OCI-LY3 (cell line): ENCODE measurements at regions not wholly inside any gene's neighbourhood (a gene's known extent, or its start where the extent isn't known, plus 50 kb on each side); places are given as distances from the start of the nearest gene placed in this dataset.
"Not testable (repeated sequence)": the region's sequence is repeated elsewhere in the genome, so short reads cannot be mapped to it uniquely, and the experiment has no call there.

ENCODE experiments used
- CTCF ChIP-seq: fragments of 200-600, 300-600 bp; sonication (generic); IDR thresholded peaks from 2 replicates; pipeline ENCODE4 v1.5.1; 2014; ENCODE audit warnings: antibody characterized with exemption, low read length, low read depth
- EZH2phosphoT487 ChIP-seq: fragments of 200-600 bp; shearing (Covaris generic); IDR thresholded peaks from 2 replicates; pipeline ENCODE4 v1.6.1; 2018; ENCODE audit warnings: antibody characterized with exemption, mixed run types, low read depth

- TF ChIP-seq CTCF, EZH2phosphoT487: not testable (repeated sequence)
These were observed 59.6 kb upstream of the SMARCAD1 start for GRCh38 chr4:94148052-94148451.
